Right atrium auricular region (tissue), 2 donors: ENCODE measurements at regions not wholly inside any gene's neighbourhood (a gene's known extent, or its start where the extent isn't known, plus 50 kb on each side); places are given as distances from the start of the nearest gene placed in this dataset.

ENCODE experiments used
- DNase-seq: peaks from one replicate; pipeline ENCODE4 v3.0.0-alpha.2; 2019; ENCODE audit warnings: low spot score
- H3K27ac ChIP-seq, 2 donors: fragments of 200-600 bp; sonication (generic); 1 replicate in 1 of 2; 2 replicates in 1 of 2; pipeline ENCODE4 v1.5.1; 2016 to 2019
- H3K27me3 ChIP-seq, 2 donors: fragments of 200-600 bp; sonication (generic); one replicate each; pipeline versions ENCODE4 v1.5.1 to v1.6.0; 2017 to 2019
- H3K36me3 ChIP-seq: fragments of 200-600 bp; sonication (generic); one replicate; pipeline ENCODE4 v1.5.1; 2016
- H3K4me1 ChIP-seq, 2 donors: fragments of 200-600 bp; sonication (generic); one replicate each; pipeline versions ENCODE4 v1.5.1 to v1.6.0; 2017 to 2019
- H3K4me3 ChIP-seq, 2 donors: fragments of 200-600 bp; sonication (generic); 1 replicate in 1 of 2; 2 replicates in 1 of 2; pipeline ENCODE4 v1.5.1; 2017 to 2019; ENCODE audit warnings: mild to moderate bottlenecking in 1 of 2, moderate library complexity in 1 of 2
- H3K9me3 ChIP-seq, 2 donors: fragments of 200-600 bp; sonication (generic); one replicate each; pipeline ENCODE4 v1.5.1; 2019
- CTCF ChIP-seq, 2 donors: fragments of 200-600 bp; sonication (generic); IDR thresholded peaks; one replicate each; pipeline ENCODE4 v1.5.1; 2019; ENCODE audit warnings: antibody characterized with exemption in 2 of 2

- H3K4me3 ChIP-seq = no peak overlapping the region
- no peak for TF ChIP-seq CTCF (IDR thresholded peaks at IDR 0.05)
- H3K4me1 ChIP-seq = peaks cover 0 to 2% of the 10 kb centered on the region in 2 donors
- no peaks in the 10 kb centered on the region for H3K36me3 ChIP-seq
- H3K27ac ChIP-seq = no peak overlapping the region
- H3K9me3 ChIP-seq = peaks cover 0 to 8% of the 10 kb centered on the region in 2 donors
- DNase-seq = peak; percentile 55
- H3K27me3 ChIP-seq = no peaks in the 10 kb centered on the region
These were observed 126.5 kb downstream of the MRPL36 start for GRCh38 chr5:1673042-1673677.

GRCh38 chr5:1672396-1672795 lies 127.2 kb downstream of the MRPL36 start:
- Histone ChIP-seq H3K9me3 (no peaks in the 10 kb centered on the region), H3K4me1 (peaks cover 0 to 9% of the 10 kb centered on the region in 2 donors), H3K36me3 (no peaks in the 10 kb centered on the region), H3K4me3 (no peak overlapping the region), H3K27ac (no peak overlapping the region), H3K27me3 (no peaks in the 10 kb centered on the region)
- TF ChIP-seq CTCF (IDR thresholded peaks at IDR 0.05) = no peak
- DNase-seq = peak; percentile 55

GRCh38 chr5:1671351-1671750 lies 128.3 kb downstream of the MRPL36 start:
- no peak for TF ChIP-seq CTCF (IDR thresholded peaks at IDR 0.05)
- peaks cover 0 to 5% of the 10 kb centered on the region in 2 donors for H3K27me3 ChIP-seq

GRCh38 chr5:1670351-1670750 lies 129.3 kb downstream of the MRPL36 start:
- Histone ChIP-seq H3K27me3 (peaks cover 0 to 5% of the 10 kb centered on the region in 2 donors), H3K4me3 (no peak overlapping the region), H3K4me1 (peaks cover 0 to 9% of the 10 kb centered on the region in 2 donors), H3K36me3 (no peaks in the 10 kb centered on the region), H3K27ac (no peak overlapping the region), H3K9me3 (no peaks in the 10 kb centered on the region)
- DNase-seq = peak; percentile 54
- no peak for TF ChIP-seq CTCF (IDR thresholded peaks at IDR 0.05)

More at GRCh38 chr5:1671351-1671750, 128.3 kb downstream of the MRPL36 start:
- no peak for DNase-seq
- H3K9me3 ChIP-seq = no peaks in the 10 kb centered on the region
- H3K27ac ChIP-seq = no peak overlapping the region
- H3K4me1 ChIP-seq = peaks cover 0 to 9% of the 10 kb centered on the region in 2 donors
- H3K4me3 ChIP-seq = no peak overlapping the region
- H3K36me3 ChIP-seq = no peaks in the 10 kb centered on the region

GRCh38 chr5:1669276-1670155 lies 130.1 kb downstream of the MRPL36 start:
- H3K4me1 ChIP-seq = peaks cover 0 to 9% of the 10 kb centered on the region in 2 donors
- no peaks in the 10 kb centered on the region for H3K9me3 ChIP-seq
- no peaks in the 10 kb centered on the region for H3K36me3 ChIP-seq
- peak; percentile 53 for DNase-seq
- no peak overlapping the region for H3K27ac ChIP-seq
- H3K4me3 ChIP-seq = no peak overlapping the region
- TF ChIP-seq CTCF (IDR thresholded peaks at IDR 0.05) = no peak
- H3K27me3 ChIP-seq = peaks cover 0 to 5% of the 10 kb centered on the region in 2 donors
